Endothelial cell of umbilical vein (primary cell): ENCODE measurements at regions not wholly inside any gene's neighbourhood (a gene's known extent, or its start where the extent isn't known, plus 50 kb on each side); places are given as distances from the start of the nearest gene placed in this dataset.

ENCODE experiments used
- BruUV-seq: library from RNA; stranded (reverse); fragments of 400-500 nt; replicated peaks from 2 replicates; lab custom pipeline; 2021; lab: Mats Ljungman, UMichigan
- CTCF ChIA-PET: fragments of 300-600, 350-600 bp; sonication (Branson Sonifier 250); formaldehyde crosslinking; loops from one replicate; lab custom pipeline; 2021; ENCODE audit warnings: antibody characterized with exemption, inconsistent platforms; lab: Charles Lee
- POLR2A ChIA-PET: fragments of 300-600, 350-600 bp; sonication (Branson Sonifier 250); formaldehyde crosslinking; loops from one replicate; lab custom pipeline; 2021; ENCODE audit warnings: antibody characterized with exemption, inconsistent platforms; lab: Charles Lee
- DNase-seq: peaks from one replicate; pipeline ENCODE4 v3.0.0-alpha.2; 2011; ENCODE audit warnings: low read depth, low spot score
- FAIRE-seq: peaks from 2 replicates; lab custom pipeline; 2011; peaks lifted over from hg19 to GRCh38; lab: Jason Lieb, UNC
- H2AFZ ChIP-seq: 2 replicates; pipeline ENCODE4 v1.6.0; 2012; ENCODE audit warnings: low read depth, low read length, control low read depth, inconsistent platforms
- H3K27ac ChIP-seq: 2 replicates; pipeline ENCODE4 v1.5.1; 2011; ENCODE audit warnings: low read depth, mild to moderate bottlenecking, control low read depth, low read length, moderate library complexity; ENCODE audit not compliant: insufficient read depth
- H3K27me3 ChIP-seq, 2 experiments: 2 replicates each; pipeline versions ENCODE4 v1.6.0 to v1.6.1; 2011; ENCODE audit warnings: low read length in 2 of 2, mixed read lengths in 1 of 2; ENCODE audit not compliant: control insufficient read depth in 2 of 2, insufficient read depth in 2 of 2
- H3K36me3 ChIP-seq, 2 experiments: 2 replicates in 1 of 2; 3 replicates in 1 of 2; pipeline ENCODE4 v1.5.1; 2011; ENCODE audit warnings: low read length in 2 of 2, mild to moderate bottlenecking in 1 of 2, moderate library complexity in 1 of 2; ENCODE audit not compliant: control insufficient read depth in 2 of 2, insufficient read depth in 2 of 2; ENCODE audit errors: extremely low read depth in 1 of 2
- H3K4me1 ChIP-seq: 3 replicates; pipeline ENCODE4 v1.5.1; 2011; ENCODE audit warnings: mild to moderate bottlenecking, low read length; ENCODE audit not compliant: control insufficient read depth, insufficient read depth; ENCODE audit errors: extremely low read depth
- H3K4me2 ChIP-seq: 2 replicates; pipeline ENCODE4 v1.6.1; 2011; ENCODE audit warnings: low read length, control low read depth, mixed read lengths; ENCODE audit not compliant: insufficient read depth
- H3K4me3 ChIP-seq, 3 experiments: fragments of 200-600 bp in 1 of 3; sonication (generic), shearing (Covaris generic) in 1 of 3; replicated peaks in 1 of 3; 2 replicates each; pipeline ENCODE4 v1.5.1; 2011 to 2016; ENCODE audit warnings: control low read depth in 3 of 3, low read length in 3 of 3, mild to moderate bottlenecking in 2 of 3, inconsistent platforms in 1 of 3, low read depth in 1 of 3, moderate library complexity in 1 of 3; ENCODE audit not compliant: insufficient read depth in 1 of 3
- H3K79me2 ChIP-seq: 2 replicates; pipeline ENCODE4 v1.6.0; 2012; ENCODE audit warnings: low read length, inconsistent platforms; ENCODE audit not compliant: control insufficient read depth, insufficient read depth
- H3K9ac ChIP-seq: replicated peaks from 2 replicates; pipeline ENCODE3; 2011; ENCODE audit warnings: low read length, control low read depth; ENCODE audit not compliant: insufficient read depth; ENCODE audit errors: extremely low read depth
- H3K9me1 ChIP-seq: replicated peaks from 3 replicates; pipeline ENCODE4 v1.6.0; 2011; ENCODE audit warnings: mild to moderate bottlenecking, low read length; ENCODE audit not compliant: control insufficient read depth, insufficient read depth; ENCODE audit errors: extremely low read depth
- H3K9me3 ChIP-seq: replicated peaks from 2 replicates; pipeline ENCODE4 v1.5.1; 2012; ENCODE audit warnings: low read length, inconsistent platforms; ENCODE audit not compliant: control insufficient read depth, insufficient read depth
- H4K20me1 ChIP-seq: replicated peaks from 2 replicates; pipeline ENCODE3; 2011; ENCODE audit warnings: mild to moderate bottlenecking, low read length; ENCODE audit not compliant: control insufficient read depth, insufficient read depth; ENCODE audit errors: extremely low read depth
- EZH2 ChIP-seq: IDR thresholded peaks from 2 replicates; pipeline ENCODE4 v1.6.1; 2012; ENCODE audit warnings: borderline replicate concordance, low read depth, mild to moderate bottlenecking, moderate library complexity, low read length, inconsistent platforms; ENCODE audit not compliant: severe bottlenecking
- FOS ChIP-seq: IDR thresholded peaks from 2 replicates; pipeline ENCODE4 v1.6.1; 2011; ENCODE audit warnings: mild to moderate bottlenecking, low read length, moderate library complexity, borderline replicate concordance; ENCODE audit not compliant: insufficient read depth
- GATA2 ChIP-seq: IDR thresholded peaks from 2 replicates; pipeline ENCODE4 v1.7.0; 2011; ENCODE audit warnings: low read depth, mild to moderate bottlenecking, moderate library complexity, mixed read lengths, low read length; ENCODE audit not compliant: insufficient read length, insufficient read depth
- JUN ChIP-seq: IDR thresholded peaks from 2 replicates; pipeline ENCODE4 v1.6.1; 2011; ENCODE audit warnings: borderline replicate concordance, low read depth; ENCODE audit not compliant: insufficient read length, insufficient read depth
- MYC ChIP-seq: IDR thresholded peaks from one replicate; pipeline ENCODE4 v1.6.1; 2011; ENCODE audit warnings: mild to moderate bottlenecking, low read depth, low read length
- POLR2A ChIP-seq: IDR thresholded peaks from 2 replicates; pipeline ENCODE4 v1.6.1; 2012; ENCODE audit warnings: low read depth, mild to moderate bottlenecking, control low read depth, low read length
- POLR2AphosphoS5 ChIP-seq: IDR thresholded peaks from 2 replicates; pipeline ENCODE4 v1.6.1; 2012; ENCODE audit warnings: low read depth, mild to moderate bottlenecking, control low read depth, low read length, moderate library complexity; ENCODE audit not compliant: insufficient read depth
- dilution Hi-C: fragments of 300-500 bp; cut with MboI; formaldehyde crosslinking; loops from one replicate; pipeline ENCODE4 v1.15.0; 2019; ENCODE audit warnings: low sequenced_read_pairs; ENCODE audit not compliant: extremely low pct_ligation_motif_present
- intact Hi-C: fragments of 100-400 bp; cut with micrococcal nuclease; formaldehyde crosslinking; loops from one replicate; pipeline ENCODE4 v1.10.0; 2022
- TF ChIP-seq, protein P1 (sequence below): IDR thresholded peaks from 2 replicates; pipeline ENCODE4 v1.6.1; 2011; ENCODE audit not compliant: insufficient read depth, insufficient read length
- TF ChIP-seq, protein P2 (sequence below), 2 donors: IDR thresholded peaks; 1 replicate in 1 of 2; 2 replicates in 1 of 2; pipeline ENCODE4 v1.5.1; 2011; ENCODE audit warnings: low read length in 2 of 2, mild to moderate bottlenecking in 2 of 2, moderate library complexity in 2 of 2, control low read depth in 1 of 2, inconsistent platforms in 1 of 2, low read depth in 1 of 2; ENCODE audit not compliant: insufficient read depth in 1 of 2; ENCODE audit errors: extremely low read depth in 1 of 2

DNA sequence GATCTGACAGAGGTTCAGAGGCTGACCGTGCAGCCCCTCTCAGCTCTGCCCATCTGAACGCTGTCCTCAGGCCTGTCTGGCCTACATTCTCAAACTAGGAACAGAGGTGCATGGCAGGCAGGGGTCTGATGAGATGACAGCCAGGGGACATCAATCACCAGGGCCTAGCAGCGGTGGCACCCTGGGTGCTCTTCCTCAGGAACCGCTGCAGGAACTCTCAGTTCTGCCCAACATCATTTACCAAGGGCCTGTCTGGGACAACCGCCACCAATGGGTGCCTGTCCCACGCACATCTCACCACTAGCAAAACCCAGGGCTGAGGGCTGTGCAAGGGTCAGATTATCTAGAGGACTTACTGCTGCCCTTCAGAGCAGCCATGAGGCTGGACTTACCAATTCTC lies 245.7 kb downstream of the TOMM20 start:
- Histone ChIP-seq H3K9me1 (no peaks in the 10 kb centered on the region), H3K27me3 (no peaks in the 10 kb centered on the region), H3K79me2 (no peaks in the 10 kb centered on the region), H3K4me1 (no peaks in the 10 kb centered on the region), H3K27ac (no peak overlapping the region), H4K20me1 (no peaks in the 10 kb centered on the region), H3K4me2 (no peak overlapping the region), H2AFZ (no peak overlapping the region), H3K4me3 (no peak overlapping the region), H3K9me3 (no peaks in the 10 kb centered on the region), H3K9ac (no peak overlapping the region), H3K36me3 (no peaks in the 10 kb centered on the region)
- CTCF ChIA-PET = no interaction called here
- intact Hi-C loops = no loop called here
- BruUV-seq = no TSS peak
- FAIRE-seq = no peak
- TF ChIP-seq JUN = no peak
- TF ChIP-seq GATA2 = no peak
- no peak for TF ChIP-seq POLR2A
- POLR2A ChIA-PET = no interaction called here
- dilution Hi-C loops = no loop called here
- DNase-seq = no peak

DNA sequence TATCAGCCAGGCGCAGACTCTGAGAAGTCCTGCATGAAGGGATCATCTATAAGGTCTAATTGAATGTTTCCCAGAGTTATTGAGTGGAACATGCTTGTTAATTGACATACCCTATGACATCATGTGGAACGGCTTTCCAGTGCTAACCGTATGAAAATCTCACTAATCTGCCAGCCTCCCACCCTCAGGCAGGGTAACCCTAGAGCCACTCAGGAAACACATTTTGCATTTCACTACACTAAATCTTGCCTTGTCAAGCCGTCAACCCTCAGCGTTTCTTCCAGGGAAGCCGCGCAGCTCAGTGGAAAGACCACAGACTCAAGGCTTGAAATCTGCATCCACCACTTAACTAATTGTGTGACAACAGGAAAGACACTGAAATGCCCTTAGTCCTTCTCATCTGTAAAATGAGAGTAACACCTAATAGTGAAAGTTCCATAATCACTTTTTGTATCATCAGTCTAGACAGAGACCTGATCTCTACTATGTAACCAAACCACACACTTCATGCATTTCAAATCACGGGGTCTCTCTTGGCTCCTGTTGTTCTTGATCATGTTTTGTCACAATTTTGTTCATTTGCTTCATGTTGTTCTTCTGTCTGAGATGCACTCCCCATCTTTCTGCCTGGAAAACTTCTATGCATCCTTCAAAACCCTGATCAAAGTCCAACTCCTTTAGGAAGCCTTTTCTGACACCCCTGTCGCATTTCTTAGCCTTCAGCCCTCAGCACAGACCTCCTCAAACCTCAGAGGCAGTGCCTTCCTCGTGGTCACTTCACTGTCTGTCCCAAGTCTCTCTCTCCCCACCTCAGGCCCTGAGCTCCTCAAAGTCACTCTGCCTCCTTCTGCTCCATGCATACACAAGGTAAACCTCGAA lies 246.5 kb downstream of the TOMM20 start:
- Histone ChIP-seq H3K27ac (no peak overlapping the region), H3K4me3 (no peak overlapping the region), H3K9me3 (no peaks in the 10 kb centered on the region), H3K4me2 (no peak overlapping the region), H3K36me3 (no peaks in the 10 kb centered on the region), H2AFZ (no peak overlapping the region), H3K9ac (no peak overlapping the region), H3K27me3 (no peaks in the 10 kb centered on the region), H3K9me1 (no peaks in the 10 kb centered on the region), H3K79me2 (no peaks in the 10 kb centered on the region), H4K20me1 (no peaks in the 10 kb centered on the region), H3K4me1 (no peaks in the 10 kb centered on the region)
- dilution Hi-C loops (no loop called here), intact Hi-C loops (no loop called here)
- TF ChIP-seq, protein P1, sequence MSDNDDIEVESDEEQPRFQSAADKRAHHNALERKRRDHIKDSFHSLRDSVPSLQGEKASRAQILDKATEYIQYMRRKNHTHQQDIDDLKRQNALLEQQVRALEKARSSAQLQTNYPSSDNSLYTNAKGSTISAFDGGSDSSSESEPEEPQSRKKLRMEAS = no peak
- TF ChIP-seq FOS (no peak), MYC (no peak), POLR2AphosphoS5 (no peak), GATA2 (no peak), EZH2 (no peak), JUN (no peak), POLR2A (no peak)
- TF ChIP-seq, protein P2, sequence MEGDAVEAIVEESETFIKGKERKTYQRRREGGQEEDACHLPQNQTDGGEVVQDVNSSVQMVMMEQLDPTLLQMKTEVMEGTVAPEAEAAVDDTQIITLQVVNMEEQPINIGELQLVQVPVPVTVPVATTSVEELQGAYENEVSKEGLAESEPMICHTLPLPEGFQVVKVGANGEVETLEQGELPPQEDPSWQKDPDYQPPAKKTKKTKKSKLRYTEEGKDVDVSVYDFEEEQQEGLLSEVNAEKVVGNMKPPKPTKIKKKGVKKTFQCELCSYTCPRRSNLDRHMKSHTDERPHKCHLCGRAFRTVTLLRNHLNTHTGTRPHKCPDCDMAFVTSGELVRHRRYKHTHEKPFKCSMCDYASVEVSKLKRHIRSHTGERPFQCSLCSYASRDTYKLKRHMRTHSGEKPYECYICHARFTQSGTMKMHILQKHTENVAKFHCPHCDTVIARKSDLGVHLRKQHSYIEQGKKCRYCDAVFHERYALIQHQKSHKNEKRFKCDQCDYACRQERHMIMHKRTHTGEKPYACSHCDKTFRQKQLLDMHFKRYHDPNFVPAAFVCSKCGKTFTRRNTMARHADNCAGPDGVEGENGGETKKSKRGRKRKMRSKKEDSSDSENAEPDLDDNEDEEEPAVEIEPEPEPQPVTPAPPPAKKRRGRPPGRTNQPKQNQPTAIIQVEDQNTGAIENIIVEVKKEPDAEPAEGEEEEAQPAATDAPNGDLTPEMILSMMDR (IDR thresholded peaks at IDR 0.05; ENCODE audit: extremely low read depth in 1 of 2, insufficient read depth in 1 of 2, low read depth in 1 of 2, low read length in 2 of 2) = no peak
- DNase-seq (no peak), FAIRE-seq (no peak)
- no TSS peak for BruUV-seq
- ChIA-PET CTCF (interaction anchor here (1.2 kb wide), 1 partner anchor 19 kb away, joined by 4 read pairs; no protein-coding TSS in a partner anchor), POLR2A (interaction anchor here (0.6 kb wide), 1 partner anchor 15 kb away, joined by 3 read pairs; no protein-coding TSS in a partner anchor)
